MM.1S (cell line): ENCODE measurements at regions not wholly inside any gene's neighbourhood (a gene's known extent, or its start where the extent isn't known, plus 50 kb on each side); places are given as distances from the start of the nearest gene placed in this dataset.

Experiments
- DNase-seq: peaks from one replicate; pipeline ENCODE4 v3.0.0-alpha.2; 2015
- H2AFZ ChIP-seq: fragments of 300-600 bp; sonication (generic); 2 replicates; pipeline ENCODE4 v1.6.0; 2016; ENCODE audit warnings: antibody characterized with exemption, low read length
- H3F3A ChIP-seq: fragments of 300-600 bp; sonication (generic); 2 replicates; pipeline ENCODE4 v1.6.1; 2016; ENCODE audit warnings: mild to moderate bottlenecking, antibody characterized with exemption, low read length, moderate library complexity, mixed read lengths; ENCODE audit not compliant: insufficient read depth
- H3K27ac ChIP-seq: fragments of 300-600 bp; sonication (generic); 2 replicates; pipeline ENCODE4 v1.5.1; 2016; ENCODE audit warnings: mild to moderate bottlenecking, low read length
- H3K27me3 ChIP-seq: fragments of 300-600 bp; sonication (generic); replicated peaks from 2 replicates; pipeline ENCODE4 v1.6.0; 2016; ENCODE audit warnings: low read length; ENCODE audit not compliant: insufficient read depth
- H3K36me3 ChIP-seq: fragments of 300-600 bp; sonication (generic); replicated peaks from 2 replicates; pipeline ENCODE4 v1.6.1; 2016; ENCODE audit warnings: mild to moderate bottlenecking, low read length, mixed read lengths; ENCODE audit not compliant: insufficient read depth
- H3K4me1 ChIP-seq: fragments of 300-600 bp; sonication (generic); 2 replicates; pipeline ENCODE4 v1.6.1; 2016; ENCODE audit warnings: low read length, mixed read lengths
- H3K4me2 ChIP-seq: fragments of 300-600 bp; sonication (generic); 2 replicates; pipeline ENCODE4 v1.6.0; 2016; ENCODE audit warnings: low read depth, low read length
- H3K4me3 ChIP-seq: fragments of 300-600 bp; sonication (generic); 2 replicates; pipeline ENCODE4 v1.5.1; 2016; ENCODE audit warnings: low read length, mixed read lengths
- H3K79me2 ChIP-seq: fragments of 300-600 bp; sonication (generic); 2 replicates; pipeline ENCODE4 v1.6.1; 2016; ENCODE audit warnings: mixed run types, low read length, mixed read lengths
- H3K9ac ChIP-seq: fragments of 300-600 bp; sonication (generic); 2 replicates; pipeline ENCODE4 v1.6.1; 2016; ENCODE audit warnings: low read length, mixed read lengths
- H3K9me2 ChIP-seq: fragments of 300-600 bp; sonication (generic); replicated peaks from 2 replicates; pipeline ENCODE4 v1.6.1; 2016; ENCODE audit warnings: mild to moderate bottlenecking, low read length, mixed read lengths; ENCODE audit not compliant: insufficient read depth
- H3K9me3 ChIP-seq: fragments of 300-600 bp; sonication (generic); replicated peaks from 2 replicates; pipeline ENCODE4 v1.6.1; 2016; ENCODE audit warnings: mild to moderate bottlenecking, low read length, mixed read lengths; ENCODE audit not compliant: insufficient read depth
- H4K20me1 ChIP-seq: fragments of 300-600 bp; sonication (generic); 2 replicates; pipeline ENCODE4 v1.6.1; 2016; ENCODE audit warnings: mild to moderate bottlenecking, low read length, moderate library complexity, mixed read lengths; ENCODE audit not compliant: insufficient read depth
- CTCF ChIP-seq: fragments of 300-600 bp; sonication (generic); IDR thresholded peaks from 2 replicates; pipeline ENCODE4 v1.5.1; 2016; ENCODE audit warnings: antibody characterized with exemption, low read length, mixed read lengths
- EZH2 ChIP-seq: fragments of 300-600 bp; sonication (generic); optimal IDR thresholded peaks from 2 replicates; pipeline ENCODE3; 2017; ENCODE audit warnings: low read depth, mild to moderate bottlenecking, antibody characterized with exemption, low read length, mixed read lengths
- EZH2phosphoT487 ChIP-seq: fragments of 300-600 bp; sonication (generic); IDR thresholded peaks from 2 replicates; pipeline ENCODE4 v1.6.1; 2018; ENCODE audit warnings: antibody characterized with exemption, low read length

- no peak overlapping the region for H3K4me2 ChIP-seq
- no peaks in the 10 kb centered on the region for H3F3A ChIP-seq
- H2AFZ ChIP-seq, result no peak overlapping the region
- H3K9me3 ChIP-seq, result no peaks in the 10 kb centered on the region
- no peak overlapping the region for H3K9ac ChIP-seq
- no peak for DNase-seq
- no peaks in the 10 kb centered on the region for H3K79me2 ChIP-seq
- no peaks in the 10 kb centered on the region for H3K36me3 ChIP-seq
- no peaks in the 10 kb centered on the region for H3K27me3 ChIP-seq
- H3K4me3 ChIP-seq, result no peak overlapping the region
- H4K20me1 ChIP-seq, result no peaks in the 10 kb centered on the region
- H3K27ac ChIP-seq, result no peak overlapping the region
- H3K9me2 ChIP-seq, result no peaks in the 10 kb centered on the region
- H3K4me1 ChIP-seq, result no peaks in the 10 kb centered on the region
- TF ChIP-seq CTCF, result no peak
- TF ChIP-seq EZH2, result no peak
- no peak for TF ChIP-seq EZH2phosphoT487
Measured at GRCh38 chr11:97990162-97990920, 1030.4 kb upstream of the CNTN5 start.

- no peak overlapping the region for H2AFZ ChIP-seq
Measured at GRCh38 chr11:97993562-97993961, 1027.2 kb upstream of the CNTN5 start.

GRCh38 chr11:97995874-97996273 is 1024.9 kb upstream of the CNTN5 start:
- Histone ChIP-seq H3K36me3 (no peaks in the 10 kb centered on the region), H4K20me1 (no peaks in the 10 kb centered on the region), H3K27me3 (no peaks in the 10 kb centered on the region), H3K27ac (no peak overlapping the region), H3K9me3 (no peaks in the 10 kb centered on the region), H3K4me3 (no peak overlapping the region), H3K4me1 (no peaks in the 10 kb centered on the region), H3K9ac (no peak overlapping the region), H3F3A (no peaks in the 10 kb centered on the region), H3K9me2 (no peaks in the 10 kb centered on the region), H3K4me2 (no peak overlapping the region), H2AFZ (no peak overlapping the region), H3K79me2 (no peaks in the 10 kb centered on the region)
- TF ChIP-seq CTCF, result no peak
- no peak for TF ChIP-seq EZH2phosphoT487
- TF ChIP-seq EZH2, result no peak
- DNase-seq, result no peak

More at GRCh38 chr11:97993562-97993961, 1027.2 kb upstream of the CNTN5 start:
- no peak overlapping the region for H3K4me3 ChIP-seq
- H3K9me2 ChIP-seq, result no peaks in the 10 kb centered on the region
- no peaks in the 10 kb centered on the region for H4K20me1 ChIP-seq
- no peaks in the 10 kb centered on the region for H3K27me3 ChIP-seq
- TF ChIP-seq CTCF, result no peak
- no peak for TF ChIP-seq EZH2phosphoT487
- no peak for TF ChIP-seq EZH2
- no peak overlapping the region for H3K4me2 ChIP-seq
- no peaks in the 10 kb centered on the region for H3K4me1 ChIP-seq
- no peaks in the 10 kb centered on the region for H3F3A ChIP-seq
- H3K36me3 ChIP-seq, result no peaks in the 10 kb centered on the region
- no peak overlapping the region for H3K9ac ChIP-seq
- DNase-seq, result no peak
- no peak overlapping the region for H3K27ac ChIP-seq
- H3K79me2 ChIP-seq, result no peaks in the 10 kb centered on the region
- H3K9me3 ChIP-seq, result no peaks in the 10 kb centered on the region
